GM19438 (cell line): ENCODE measurements at regions not wholly inside any gene's neighbourhood (a gene's known extent, or its start where the extent isn't known, plus 50 kb on each side); places are given as distances from the start of the nearest gene placed in this dataset.
"Not testable (repeated sequence)": the region's sequence is repeated elsewhere in the genome, so short reads cannot be mapped to it uniquely, and the experiment has no call there.

Source experiments
- ATAC-seq: cut with Tn5 transposase; IDR thresholded peaks from one replicate; pipeline ENCODE4 v1.9.1; 2021; ENCODE audit warnings: low read depth; ENCODE audit not compliant: unreplicated experiment

DNA sequence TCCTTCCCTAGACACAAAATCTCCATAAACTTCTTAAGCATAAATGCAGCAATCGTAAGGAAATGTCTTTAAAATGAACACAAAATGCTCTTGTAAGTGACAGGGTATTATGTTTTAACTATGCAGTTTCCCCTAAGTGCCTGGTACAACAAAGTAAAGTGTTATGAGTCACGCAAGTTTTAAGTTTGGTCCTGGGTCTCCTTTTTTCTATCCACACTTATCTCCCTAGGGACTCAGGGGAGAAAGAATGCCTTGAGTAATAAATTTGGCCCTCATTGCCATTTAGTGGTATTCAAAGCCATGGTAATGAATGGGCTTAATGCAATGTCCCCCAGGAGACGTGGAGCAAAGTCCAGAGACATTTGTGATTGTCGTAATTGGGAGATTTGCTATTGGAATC, 149.1 kb downstream of the MAGEB17 start:
- ATAC-seq = no peak

DNA sequence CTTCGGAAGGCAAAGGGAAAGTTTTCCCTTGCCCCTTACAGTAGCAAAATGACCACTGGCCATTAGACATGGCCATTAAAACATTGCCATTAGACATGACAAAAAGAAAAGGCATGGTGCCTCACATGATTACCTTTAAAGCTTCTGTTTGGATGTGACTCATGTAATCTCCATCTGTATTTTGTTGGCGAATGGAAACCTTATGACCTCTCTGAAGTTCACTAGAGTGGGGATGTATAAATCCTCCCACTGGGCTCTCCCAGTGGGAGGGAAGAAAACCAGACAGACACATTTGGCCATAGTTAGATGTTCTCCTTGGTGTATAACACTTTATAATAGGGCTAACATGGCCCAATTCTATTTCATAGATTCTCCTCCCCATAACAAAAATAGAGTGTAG, 152.6 kb downstream of the MAGEB17 start:
- no peak for ATAC-seq

DNA sequence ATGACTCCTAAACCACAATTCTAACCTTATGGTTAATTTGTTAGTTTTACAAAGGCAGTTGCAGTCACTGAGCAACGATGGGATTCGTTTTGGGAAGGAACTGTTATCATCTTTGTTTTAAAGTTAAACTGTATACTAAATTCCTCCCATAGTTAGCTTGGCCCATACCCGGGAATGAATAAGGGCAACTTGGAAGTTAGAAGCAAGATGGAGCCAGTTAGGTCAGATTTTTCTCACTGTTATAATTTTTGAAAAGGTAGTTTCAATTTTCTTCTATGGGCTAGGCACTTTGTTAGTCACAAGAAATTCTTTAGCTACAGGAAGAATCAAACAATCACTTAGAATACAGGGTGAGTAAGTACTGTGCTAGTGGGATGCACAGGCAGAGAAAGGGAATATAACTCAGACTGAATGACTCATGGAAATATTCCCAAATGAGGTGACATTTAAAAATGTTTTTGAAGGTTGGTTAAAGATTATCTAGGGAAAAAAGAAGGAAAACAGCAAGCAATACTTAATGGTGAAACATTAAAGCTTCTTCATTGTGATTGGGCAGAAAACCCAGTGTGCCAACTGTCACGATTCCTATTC, 153.6 kb downstream of the MAGEB17 start:
- no peak for ATAC-seq

DNA sequence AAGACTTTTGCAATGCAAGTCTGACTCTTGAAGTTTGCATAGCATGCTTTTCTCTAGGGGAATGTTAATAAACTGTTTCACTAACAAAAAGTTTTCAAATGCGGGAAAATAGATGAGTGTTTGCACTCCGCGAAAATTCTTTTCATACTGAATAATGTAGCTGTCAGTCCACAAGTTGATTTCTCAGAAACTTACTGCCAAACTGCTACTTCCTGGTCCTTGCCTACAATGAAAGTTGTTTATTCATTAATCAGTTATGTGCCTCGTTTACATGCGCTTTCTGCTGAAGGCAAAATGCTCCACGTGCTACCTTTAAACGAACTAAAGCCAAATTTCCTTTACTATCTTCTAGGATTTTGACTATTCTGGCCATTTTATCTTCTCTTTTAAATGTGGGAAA, 166.2 kb downstream of the MAGEB17 start:
- ATAC-seq = no peak

DNA sequence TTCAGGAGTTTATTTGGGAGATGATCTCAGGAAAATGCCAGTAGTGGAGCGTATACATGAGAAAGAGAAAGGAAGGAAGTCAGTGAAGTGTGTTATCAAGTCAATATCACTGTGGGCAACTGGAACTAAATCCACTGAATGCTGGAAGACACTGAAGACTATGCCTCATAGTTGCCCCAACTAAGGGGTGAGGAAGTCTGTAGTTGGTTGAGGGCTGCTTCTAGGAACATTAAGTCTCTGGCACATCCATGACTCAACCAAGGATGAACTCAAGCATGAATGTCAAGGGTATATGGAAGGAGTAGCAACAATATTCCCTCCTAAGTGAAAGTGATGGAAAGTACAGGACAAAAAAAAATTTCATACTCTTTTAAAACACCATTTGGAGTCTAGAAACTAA, 167.9 kb downstream of the MAGEB17 start:
- ATAC-seq = no peak

DNA sequence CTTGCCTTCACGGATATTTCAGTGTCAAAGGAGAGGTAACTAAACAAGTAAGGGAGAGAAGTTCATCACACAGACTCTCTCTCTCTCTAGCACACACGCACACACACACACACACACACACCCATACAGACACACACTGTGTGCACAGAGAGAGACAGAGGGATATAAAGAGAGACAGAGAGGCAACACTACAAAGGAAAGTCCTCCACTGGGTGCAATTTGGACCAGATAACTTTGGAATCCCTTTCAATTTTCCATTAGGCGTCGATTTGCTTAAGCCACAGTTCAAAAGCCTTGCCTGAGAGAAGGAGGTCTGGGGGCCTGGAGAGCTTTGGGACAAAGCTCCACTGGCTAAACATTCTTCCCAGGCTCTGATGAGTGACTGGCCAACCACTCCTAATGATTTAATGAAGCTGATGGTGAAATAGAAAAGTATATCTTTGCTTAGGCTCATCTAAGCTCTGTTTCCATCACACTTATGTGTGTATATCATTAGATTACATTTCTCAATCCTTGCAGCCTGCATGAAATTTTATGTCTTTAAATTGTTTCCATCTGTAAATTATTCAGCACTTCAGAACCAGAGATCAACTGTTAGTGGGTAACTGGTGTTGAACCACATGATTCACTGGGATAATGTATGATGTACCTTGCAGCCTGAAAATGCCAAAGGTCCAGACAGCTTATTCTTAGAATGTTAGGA, 180.8 kb downstream of the MAGEB17 start:
- ATAC-seq = no peak

DNA sequence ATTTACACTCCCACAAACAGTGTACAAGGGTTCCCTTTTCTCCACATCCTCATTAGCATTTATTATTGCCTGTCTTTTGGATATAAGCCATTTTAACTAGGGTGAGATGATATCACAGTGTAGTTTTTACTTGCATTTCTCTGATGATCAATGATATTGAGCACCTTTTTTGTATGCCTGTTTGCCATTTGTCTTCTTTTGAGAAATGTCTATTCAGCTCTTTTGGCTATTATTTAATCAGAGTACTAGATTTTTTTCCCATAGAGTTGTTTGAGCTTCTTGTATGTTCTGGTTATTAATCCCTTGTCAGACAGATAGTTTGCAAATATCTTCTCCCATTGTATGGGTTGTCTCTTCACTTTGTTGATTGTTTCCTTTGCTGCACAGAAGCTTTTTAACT, 190.6 kb downstream of the MAGEB17 start:
- ATAC-seq = no peak

DNA sequence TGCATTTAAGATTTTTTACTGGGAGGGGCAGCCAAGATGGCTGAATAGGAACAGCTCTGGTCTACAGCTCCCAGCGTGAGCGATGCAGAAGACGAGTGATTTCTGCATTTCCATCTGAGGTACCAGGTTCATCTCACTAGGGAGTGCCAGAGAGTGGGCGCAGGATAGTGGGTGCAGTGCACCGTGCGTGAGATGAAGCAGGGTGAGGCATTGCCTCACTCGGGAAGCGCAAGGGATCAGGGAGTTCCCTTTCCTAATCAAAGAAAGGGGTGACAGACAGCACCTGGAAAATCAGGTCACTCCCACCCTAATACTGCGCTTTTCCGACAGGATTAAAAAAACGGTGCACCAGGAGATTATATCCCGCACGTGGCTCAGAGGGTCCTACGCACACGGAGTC, 192.8 kb downstream of the MAGEB17 start:
- ATAC-seq = not testable (repeated sequence)

DNA sequence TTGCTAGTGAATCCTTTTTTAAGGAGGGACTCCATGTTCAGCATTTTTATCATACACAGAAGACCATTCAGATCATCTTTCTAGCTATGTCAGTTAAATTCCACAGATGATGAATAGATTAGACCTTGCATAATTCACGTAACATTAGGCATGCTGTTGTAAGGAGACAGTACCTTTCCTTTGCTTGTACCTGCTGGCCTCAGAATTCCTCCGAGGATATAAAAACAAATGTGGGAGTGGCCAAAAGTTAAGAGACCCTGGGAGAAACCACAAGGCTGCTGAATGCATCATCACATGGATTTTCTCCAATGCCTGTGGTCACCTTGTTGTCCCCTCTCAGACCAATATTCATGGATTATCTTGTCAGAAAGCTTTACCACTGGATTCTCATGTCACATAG, 201.4 kb downstream of the MAGEB17 start:
- ATAC-seq = no peak

DNA sequence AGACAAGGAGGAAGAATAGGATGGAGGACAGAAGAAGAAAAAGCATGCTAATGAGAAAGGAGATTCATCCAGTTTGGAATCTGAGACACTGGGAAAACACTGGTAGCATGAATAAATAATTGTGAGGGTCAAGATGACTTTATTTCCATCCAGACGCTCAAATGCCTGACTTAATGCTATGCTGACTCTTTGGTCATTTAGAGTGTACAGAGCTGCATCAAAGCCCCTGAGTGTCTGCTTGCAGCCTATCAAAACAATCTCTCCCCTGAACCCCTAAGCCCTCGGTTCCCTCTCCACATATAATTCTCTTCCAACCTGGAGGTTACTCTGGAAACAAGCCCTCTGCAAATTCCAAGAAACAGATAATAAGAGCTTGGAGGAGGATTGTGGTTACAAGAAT, 208.8 kb downstream of the MAGEB17 start:
- no peak for ATAC-seq

DNA sequence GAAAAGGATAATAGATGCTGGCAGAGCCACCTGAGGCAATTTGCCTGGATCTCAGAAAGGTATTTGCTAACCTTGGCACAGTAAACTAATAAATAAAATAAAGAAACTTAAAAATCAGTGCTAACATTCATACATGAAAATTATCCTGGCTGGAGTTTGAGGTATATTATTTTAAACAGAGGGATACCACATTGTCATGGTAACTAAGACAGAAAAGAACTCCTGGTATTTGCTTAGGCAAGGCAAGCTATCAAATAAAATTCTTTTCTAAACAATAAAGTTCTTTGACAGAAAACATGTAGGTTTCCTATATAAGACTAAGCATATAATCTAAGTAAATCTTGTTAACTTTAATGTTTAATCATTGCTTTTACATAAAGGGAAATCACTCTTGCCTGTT, 218.8 kb downstream of the MAGEB17 start:
- ATAC-seq = no peak

DNA sequence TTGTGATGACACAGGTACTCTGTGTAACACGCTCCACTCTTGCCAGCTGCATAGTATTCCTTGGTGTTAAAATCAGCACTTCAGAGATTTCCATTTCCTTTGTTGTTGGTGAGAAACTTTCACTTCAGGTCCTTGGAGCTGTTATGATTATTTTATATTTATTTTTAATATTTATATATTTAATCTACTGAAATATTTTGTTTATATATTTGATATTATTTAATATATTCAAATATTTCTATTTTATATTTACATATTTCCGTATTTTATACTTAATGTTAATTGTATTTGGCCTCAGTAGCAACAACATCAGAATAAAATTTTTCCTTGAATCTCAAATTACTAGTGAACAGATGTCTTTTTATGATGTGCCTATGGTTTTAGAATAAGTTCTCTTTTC, 225.3 kb downstream of the MAGEB17 start:
- ATAC-seq = no peak

DNA sequence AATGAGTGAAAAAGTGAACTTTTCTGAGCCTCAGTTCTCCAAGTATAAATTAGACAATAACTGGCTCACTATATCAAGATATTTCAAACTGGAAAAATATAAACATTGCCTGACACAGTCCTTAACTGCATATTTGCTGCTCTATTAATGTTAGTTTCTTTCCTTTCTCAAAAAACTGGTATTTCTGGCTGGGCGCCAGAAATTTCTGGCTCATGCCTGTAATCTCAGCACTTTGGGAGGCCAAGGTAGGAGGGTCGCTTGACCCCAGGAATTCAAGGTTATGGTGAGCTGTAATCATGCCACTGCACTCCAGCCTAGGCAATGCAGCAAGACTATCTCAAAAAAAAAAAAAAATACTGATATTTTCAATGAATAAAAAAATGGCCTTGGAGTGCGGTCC, 227.0 kb downstream of the MAGEB17 start:
- no peak for ATAC-seq

DNA sequence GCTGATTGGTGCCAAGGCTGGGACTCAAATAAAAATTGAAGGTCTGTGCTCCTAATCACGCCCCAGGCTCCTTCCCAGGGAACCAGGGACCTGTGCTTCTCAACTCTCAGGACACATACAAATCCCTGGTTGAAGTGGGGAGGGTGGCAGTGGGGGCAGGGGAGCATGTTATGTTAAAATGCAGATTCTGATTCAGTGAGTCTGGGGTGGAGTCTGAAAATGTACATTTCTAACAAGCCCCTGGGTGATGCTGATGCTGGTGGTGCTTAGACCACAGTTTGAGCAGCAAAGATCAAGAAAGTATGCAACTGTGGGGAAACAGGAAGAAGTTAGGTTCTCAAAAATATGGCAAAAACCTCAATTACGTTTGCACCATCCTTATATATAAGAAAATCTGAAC, 236.5 kb downstream of the MAGEB17 start:
- ATAC-seq = no peak

DNA sequence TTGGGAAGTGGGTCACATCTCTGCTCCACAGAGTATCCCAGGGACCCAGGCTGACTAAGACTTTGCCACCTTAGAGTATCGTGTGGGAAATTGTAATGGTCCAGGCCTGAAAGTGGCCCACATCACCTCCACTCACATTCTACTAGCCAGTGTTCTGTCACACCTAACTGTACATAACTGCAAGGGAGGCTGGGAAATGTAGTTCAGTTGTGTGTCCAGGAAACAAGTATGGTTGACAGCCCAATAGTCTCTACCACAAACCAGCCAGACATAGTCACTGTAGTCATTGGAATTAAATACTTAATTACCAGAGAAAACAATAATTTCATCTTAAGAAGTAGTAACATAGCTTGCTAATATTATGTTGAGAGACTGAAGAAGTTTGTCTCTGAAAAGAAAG, 233.4 kb upstream of the S100G start:
- ATAC-seq = no peak

DNA sequence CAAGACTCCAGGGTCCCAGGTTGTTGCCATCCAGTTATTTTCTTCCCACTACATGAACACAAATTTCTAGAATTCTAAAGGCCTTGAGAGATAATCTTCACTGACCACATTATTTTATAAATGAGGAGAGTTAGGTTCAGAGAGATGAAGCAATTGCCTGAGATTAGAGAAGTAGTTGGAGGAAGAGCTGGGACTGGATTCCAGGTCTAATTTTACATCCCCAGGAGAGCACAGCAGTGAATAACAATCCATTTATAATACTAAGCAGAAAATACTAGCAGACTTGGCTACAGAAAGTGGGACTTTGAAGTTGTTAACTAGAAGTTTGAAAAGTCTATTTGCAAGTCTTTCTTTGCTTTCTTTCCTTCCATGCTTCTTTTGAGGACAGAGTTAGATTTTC, 231.3 kb upstream of the S100G start:
- ATAC-seq = no peak

DNA sequence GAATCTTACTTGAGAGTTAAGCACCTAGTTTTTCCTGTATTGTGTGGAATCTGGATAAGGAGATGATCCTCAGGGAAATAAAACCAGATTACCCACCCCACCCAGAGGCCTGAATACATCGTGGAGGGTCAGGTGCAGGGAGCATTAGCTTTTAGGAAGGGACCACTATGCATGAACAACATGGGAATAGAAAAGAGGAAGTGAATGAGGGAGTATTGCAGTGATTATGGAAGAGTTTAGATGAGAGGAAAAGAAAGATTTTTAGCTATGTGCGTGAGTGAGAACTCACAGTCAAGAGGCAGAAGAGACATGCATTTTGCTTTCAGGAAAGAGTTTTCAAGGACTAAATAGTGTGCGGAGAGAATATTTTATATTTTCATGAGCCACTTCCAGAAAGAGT, 222.3 kb upstream of the S100G start:
- ATAC-seq = no peak

DNA sequence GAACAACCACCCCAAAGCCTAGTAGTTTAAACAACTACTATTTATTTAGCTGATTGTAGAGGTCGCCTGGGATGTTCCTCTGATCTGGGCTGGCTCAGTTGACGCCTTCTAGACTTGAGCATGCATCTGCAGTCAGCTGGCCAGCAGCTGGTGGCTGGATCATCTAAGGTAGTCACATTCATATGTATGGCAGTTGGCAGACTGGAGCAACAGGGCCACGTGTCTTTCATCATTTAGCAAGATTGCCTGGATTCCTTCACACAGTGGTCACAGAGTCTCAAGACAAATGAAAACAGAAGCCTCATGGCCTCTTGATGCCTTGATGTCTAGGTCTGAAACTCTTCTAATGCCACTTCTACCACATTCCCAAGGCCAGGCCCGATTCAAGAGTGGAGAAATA, 220.6 kb upstream of the S100G start:
- ATAC-seq = no peak

DNA sequence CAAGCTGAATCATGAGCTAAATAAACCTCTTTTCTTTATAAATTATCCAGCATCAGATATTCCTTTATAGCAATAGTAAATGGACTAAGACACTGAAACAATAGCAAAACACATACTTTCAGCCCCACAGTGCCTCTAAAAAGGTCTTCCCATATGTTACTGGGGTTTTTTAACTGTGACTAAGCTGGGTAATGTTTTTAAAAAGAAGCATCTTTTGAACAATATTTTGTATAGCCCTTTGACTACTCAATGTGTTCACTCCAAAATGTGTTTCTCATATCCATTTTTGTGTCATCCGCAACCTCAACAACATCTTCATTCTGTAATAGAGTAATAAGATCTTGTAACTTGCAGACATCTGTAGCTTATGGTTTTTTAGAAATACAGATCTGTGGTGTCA, 218.7 kb upstream of the S100G start:
- no peak for ATAC-seq

DNA sequence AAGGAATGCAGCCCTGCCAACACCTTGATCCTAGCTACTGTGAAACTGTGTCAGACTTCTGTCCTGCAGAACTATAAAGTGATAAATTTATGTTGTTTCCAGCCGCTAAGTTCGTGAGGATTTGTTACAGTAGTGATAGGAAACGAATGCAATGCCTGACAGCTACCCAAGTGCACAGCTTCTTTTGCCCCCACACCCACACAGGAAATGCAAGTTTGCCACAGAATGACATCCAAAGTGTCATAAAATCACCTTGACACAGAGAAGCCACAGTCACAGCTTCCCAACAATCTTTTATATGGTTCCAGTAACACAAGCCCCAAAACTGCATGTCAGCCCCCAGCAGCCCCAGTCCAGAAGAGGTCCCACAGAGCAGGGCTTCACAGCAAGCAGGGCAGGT, 216.9 kb upstream of the S100G start:
- ATAC-seq = no peak

DNA sequence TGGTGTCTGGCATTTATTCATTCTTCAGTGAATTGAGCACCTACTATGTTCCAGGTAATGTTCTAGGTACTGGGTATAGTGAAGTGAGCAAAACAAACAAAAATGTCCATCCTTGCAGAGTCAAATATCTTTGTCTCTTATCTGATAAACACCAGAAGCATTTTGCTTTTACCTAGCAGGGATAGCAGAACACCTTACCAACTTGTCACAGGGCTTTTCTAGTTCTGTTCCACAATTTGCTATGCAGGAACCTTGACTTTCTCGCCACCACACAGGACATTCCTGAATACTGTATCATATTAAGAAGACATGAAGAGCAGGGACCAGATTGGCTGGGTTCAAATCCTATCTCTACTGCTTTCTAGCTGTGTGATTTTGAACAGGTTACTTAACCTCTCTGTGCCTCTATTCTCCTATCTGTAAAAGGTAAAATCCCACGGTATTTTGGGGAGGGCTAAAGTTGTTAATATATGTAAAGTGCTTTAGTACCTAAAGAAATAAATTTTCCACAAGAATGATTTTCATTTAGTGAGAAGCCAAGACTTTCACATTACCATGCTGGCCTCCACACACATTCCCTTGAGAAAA, 214.5 kb upstream of the S100G start:
- ATAC-seq = no peak
